Activated T-cell treated with anti-CD3 and anti-CD28 coated beads, Interleukin-2, amount 50 U/mL, for 24 hours (primary cell): ENCODE measurements at regions not wholly inside any gene's neighbourhood (a gene's known extent, or its start where the extent isn't known, plus 50 kb on each side); places are given as distances from the start of the nearest gene placed in this dataset.

Experiments used
- DNase-seq: peaks from one replicate; pipeline ENCODE4 v3.0.0-alpha.2; 2020
- H3K27ac Mint-ChIP-seq: 2 replicates; pipeline ENCODE4 v1.8.0; 2020; ENCODE audit warnings: mild to moderate bottlenecking, mixed read lengths
- H3K27me3 Mint-ChIP-seq: 2 replicates; pipeline ENCODE4 v1.8.0; 2020; ENCODE audit warnings: mixed read lengths
- H3K36me3 Mint-ChIP-seq: 2 replicates; pipeline ENCODE4 v1.8.0; 2020; ENCODE audit warnings: low read depth, mixed read lengths
- H3K4me1 Mint-ChIP-seq: 2 replicates; pipeline ENCODE4 v1.8.0; 2020; ENCODE audit warnings: low read depth, mixed read lengths
- H3K4me3 Mint-ChIP-seq: 2 replicates; pipeline ENCODE4 v1.8.0; 2020; ENCODE audit warnings: mild to moderate bottlenecking, moderate library complexity, mixed read lengths
- H3K9me3 Mint-ChIP-seq: 2 replicates; pipeline ENCODE4 v1.8.0; 2020; ENCODE audit warnings: mixed read lengths

GRCh38 chr14:66037361-66037760, 448.8 kb upstream of the CCDC196 start:
- H3K27ac Mint-ChIP-seq: no peak overlapping the region
- H3K36me3 Mint-ChIP-seq: no peaks in the 10 kb centered on the region
- no peaks in the 10 kb centered on the region for H3K4me1 Mint-ChIP-seq
- no peak overlapping the region for H3K4me3 Mint-ChIP-seq
- peaks cover 13% of the 10 kb centered on the region for H3K27me3 Mint-ChIP-seq
- DNase-seq: no peak
- peaks cover 9% of the 10 kb centered on the region for H3K9me3 Mint-ChIP-seq

GRCh38 chr14:66038212-66038611, 448.0 kb upstream of the CCDC196 start:
- no peaks in the 10 kb centered on the region for H3K36me3 Mint-ChIP-seq
- DNase-seq: no peak
- no peak overlapping the region for H3K4me3 Mint-ChIP-seq
- H3K4me1 Mint-ChIP-seq: no peaks in the 10 kb centered on the region
- peaks cover 2% of the 10 kb centered on the region for H3K9me3 Mint-ChIP-seq
- H3K27me3 Mint-ChIP-seq: peaks cover 13% of the 10 kb centered on the region
- H3K27ac Mint-ChIP-seq: no peak overlapping the region

GRCh38 chr14:66038618-66039017, 447.6 kb upstream of the CCDC196 start:
- H3K4me1 Mint-ChIP-seq: no peaks in the 10 kb centered on the region
- no peaks in the 10 kb centered on the region for H3K36me3 Mint-ChIP-seq
- no peak overlapping the region for H3K27ac Mint-ChIP-seq
- H3K27me3 Mint-ChIP-seq: peaks cover 13% of the 10 kb centered on the region
- DNase-seq: no peak
- no peaks in the 10 kb centered on the region for H3K9me3 Mint-ChIP-seq
- H3K4me3 Mint-ChIP-seq: no peak overlapping the region

GRCh38 chr14:66039495-66039894, 446.7 kb upstream of the CCDC196 start:
- Mint-ChIP-seq H3K27ac (no peak overlapping the region), H3K4me3 (no peak overlapping the region), H3K27me3 (peaks cover 8% of the 10 kb centered on the region), H3K4me1 (no peaks in the 10 kb centered on the region), H3K9me3 (no peaks in the 10 kb centered on the region), H3K36me3 (no peaks in the 10 kb centered on the region)
- no peak for DNase-seq

GRCh38 chr14:66041582-66041981, 444.6 kb upstream of the CCDC196 start:
- no peaks in the 10 kb centered on the region for H3K4me1 Mint-ChIP-seq
- no peak overlapping the region for H3K27ac Mint-ChIP-seq
- no peaks in the 10 kb centered on the region for H3K36me3 Mint-ChIP-seq
- DNase-seq: no peak
- no peaks in the 10 kb centered on the region for H3K9me3 Mint-ChIP-seq
- no peak overlapping the region for H3K4me3 Mint-ChIP-seq
- H3K27me3 Mint-ChIP-seq: peaks cover 2% of the 10 kb centered on the region

- Mint-ChIP-seq H3K27ac (no peak overlapping the region), H3K36me3 (no peaks in the 10 kb centered on the region), H3K4me3 (no peak overlapping the region), H3K4me1 (no peaks in the 10 kb centered on the region), H3K9me3 (no peaks in the 10 kb centered on the region), H3K27me3 (no peaks in the 10 kb centered on the region)
- no peak for DNase-seq
Measured at GRCh38 chr14:66043921-66044320, 442.2 kb upstream of the CCDC196 start.

- Mint-ChIP-seq H3K9me3 (no peaks in the 10 kb centered on the region), H3K27ac (no peak overlapping the region), H3K27me3 (peaks cover 6% of the 10 kb centered on the region), H3K4me1 (no peaks in the 10 kb centered on the region), H3K36me3 (no peaks in the 10 kb centered on the region), H3K4me3 (no peak overlapping the region)
- no peak for DNase-seq
Measured at GRCh38 chr14:66045572-66046021, 440.6 kb upstream of the CCDC196 start.

GRCh38 chr14:66046035-66046434, 440.1 kb upstream of the CCDC196 start:
- H3K4me1 Mint-ChIP-seq: no peaks in the 10 kb centered on the region
- H3K9me3 Mint-ChIP-seq: no peaks in the 10 kb centered on the region
- no peak overlapping the region for H3K27ac Mint-ChIP-seq
- DNase-seq: no peak
- H3K27me3 Mint-ChIP-seq: peaks cover 6% of the 10 kb centered on the region
- no peaks in the 10 kb centered on the region for H3K36me3 Mint-ChIP-seq
- H3K4me3 Mint-ChIP-seq: no peak overlapping the region

GRCh38 chr14:66046591-66046990, 439.6 kb upstream of the CCDC196 start:
- Mint-ChIP-seq H3K36me3 (no peaks in the 10 kb centered on the region), H3K9me3 (no peaks in the 10 kb centered on the region), H3K4me1 (no peaks in the 10 kb centered on the region), H3K27me3 (peaks cover 6% of the 10 kb centered on the region), H3K4me3 (no peak overlapping the region), H3K27ac (no peak overlapping the region)
- no peak for DNase-seq

GRCh38 chr14:66056268-66056907, 429.8 kb upstream of the CCDC196 start:
- Mint-ChIP-seq H3K9me3 (no peaks in the 10 kb centered on the region), H3K27me3 (no peaks in the 10 kb centered on the region), H3K4me3 (no peak overlapping the region), H3K36me3 (no peaks in the 10 kb centered on the region), H3K4me1 (peaks cover 20% of the 10 kb centered on the region), H3K27ac (peak overlapping the region; percentile 10)
- no peak for DNase-seq

GRCh38 chr14:66056926-66057552, 429.1 kb upstream of the CCDC196 start:
- no peak overlapping the region for H3K27ac Mint-ChIP-seq
- no peaks in the 10 kb centered on the region for H3K27me3 Mint-ChIP-seq
- DNase-seq: no peak
- H3K4me1 Mint-ChIP-seq: peaks cover 20% of the 10 kb centered on the region
- no peaks in the 10 kb centered on the region for H3K36me3 Mint-ChIP-seq
- H3K9me3 Mint-ChIP-seq: no peaks in the 10 kb centered on the region
- H3K4me3 Mint-ChIP-seq: no peak overlapping the region

- DNase-seq: no peak
- Mint-ChIP-seq H3K27ac (no peak overlapping the region), H3K36me3 (no peaks in the 10 kb centered on the region), H3K4me1 (no peaks in the 10 kb centered on the region), H3K4me3 (no peak overlapping the region), H3K27me3 (no peaks in the 10 kb centered on the region), H3K9me3 (no peaks in the 10 kb centered on the region)
Measured at GRCh38 chr14:66065188-66065587, 421.0 kb upstream of the CCDC196 start.

- DNase-seq: no peak
- no peaks in the 10 kb centered on the region for H3K9me3 Mint-ChIP-seq
- H3K4me3 Mint-ChIP-seq: no peak overlapping the region
Measured at GRCh38 chr14:66066981-66067776, 419.0 kb upstream of the CCDC196 start.

GRCh38 chr14:66069036-66069435, 417.1 kb upstream of the CCDC196 start:
- H3K27me3 Mint-ChIP-seq: peaks cover 5% of the 10 kb centered on the region
- no peak overlapping the region for H3K4me3 Mint-ChIP-seq
- peaks cover 5% of the 10 kb centered on the region for H3K4me1 Mint-ChIP-seq
- H3K27ac Mint-ChIP-seq: no peak overlapping the region
- no peaks in the 10 kb centered on the region for H3K9me3 Mint-ChIP-seq
- DNase-seq: no peak
- no peaks in the 10 kb centered on the region for H3K36me3 Mint-ChIP-seq

More at GRCh38 chr14:66066981-66067776, 419.0 kb upstream of the CCDC196 start:
- Mint-ChIP-seq H3K27ac (no peak overlapping the region), H3K36me3 (no peaks in the 10 kb centered on the region), H3K27me3 (peaks cover 5% of the 10 kb centered on the region), H3K4me1 (peaks cover 5% of the 10 kb centered on the region)
